B cell (primary cell): ENCODE measurements at regions not wholly inside any gene's neighbourhood (a gene's known extent, or its start where the extent isn't known, plus 50 kb on each side); places are given as distances from the start of the nearest gene placed in this dataset.

Experiments
- ATAC-seq: fragments of 200-7000 bp; cut with Tn5 transposase; one replicate; pipeline ENCODE4 v1.10.0; 2021; ENCODE audit warnings: low read depth, mild to moderate bottlenecking, moderate number of reproducible peaks, moderate library complexity
- CTCF ChIA-PET: fragments of 350-600 bp; sonication (Branson Sonifier 250); formaldehyde crosslinking; loops from one replicate; lab custom pipeline; 2021; ENCODE audit warnings: antibody characterized with exemption, inconsistent platforms; lab: Charles Lee
- POLR2A ChIA-PET: fragments of 350-600 bp; sonication (Branson Sonifier 250); formaldehyde crosslinking; loops from one replicate; lab custom pipeline; 2021; ENCODE audit warnings: antibody characterized with exemption; lab: Charles Lee
- DNase-seq: peaks from one replicate; pipeline ENCODE4 v3.0.0; 2013
- H2AFZ ChIP-seq: 2 replicates; pipeline ENCODE4 v1.6.1; 2012; ENCODE audit warnings: mild to moderate bottlenecking, low read depth, low read length; ENCODE audit not compliant: insufficient read depth, poor library complexity, severe bottlenecking
- H3K27ac ChIP-seq, 2 donors: 1 replicate in 1 of 2; 2 replicates in 1 of 2; pipeline ENCODE4 v1.5.1; 2012 to 2013; ENCODE audit warnings: low read length in 2 of 2, mild to moderate bottlenecking in 2 of 2, moderate library complexity in 1 of 2
- H3K27me3 ChIP-seq, 4 experiments: fragments of 200-600 bp in 1 of 4; sonication (generic) in 1 of 4; replicated peaks in 1 of 4; 1 replicate in 2 of 4; 2 replicates in 2 of 4; pipeline versions ENCODE4 v1.6.1 to v1.7.0; 2013 to 2016; ENCODE audit warnings: low read length in 3 of 4, mild to moderate bottlenecking in 2 of 4, mixed read lengths in 1 of 4, moderate library complexity in 1 of 4; ENCODE audit not compliant: insufficient read depth in 4 of 4, control insufficient read depth in 3 of 4; ENCODE audit errors: control extremely low read depth in 1 of 4
- H3K36me3 ChIP-seq, 2 experiments: replicated peaks in 1 of 2; 1 replicate in 1 of 2; 2 replicates in 1 of 2; pipeline versions ENCODE4 v1.6.1 to v1.7.1; 2013; ENCODE audit warnings: low read length in 1 of 2; ENCODE audit not compliant: insufficient read depth in 2 of 2, control insufficient read depth in 1 of 2; ENCODE audit errors: control extremely low read depth in 1 of 2, extremely low read depth in 1 of 2
- H3K4me1 ChIP-seq, 2 donors: fragments of 200-600 bp in 1 of 2; sonication (generic) in 1 of 2; 1 replicate in 1 of 2; 2 replicates in 1 of 2; pipeline versions ENCODE4 v1.5.1 to v1.6.1; 2013 to 2017; ENCODE audit warnings: low read length in 2 of 2; ENCODE audit not compliant: control insufficient read depth in 2 of 2, insufficient read depth in 2 of 2
- H3K4me2 ChIP-seq: replicated peaks from 2 replicates; pipeline ENCODE3; 2012; ENCODE audit warnings: mild to moderate bottlenecking, low read depth, low read length; ENCODE audit not compliant: poor library complexity, severe bottlenecking
- H3K4me3 ChIP-seq, 5 experiments: fragments of 200-600 bp in 1 of 5; sonication (generic) in 1 of 5; 1 replicate in 3 of 5; 2 replicates in 2 of 5; pipeline versions ENCODE4 v1.5.1 to v1.7.0; 2011 to 2016; ENCODE audit warnings: low read length in 4 of 5, mild to moderate bottlenecking in 4 of 5, low read depth in 2 of 5, control low read depth in 1 of 5, moderate library complexity in 1 of 5; ENCODE audit not compliant: insufficient read depth in 1 of 5; ENCODE audit errors: control extremely low read depth in 1 of 5, extremely low read depth in 1 of 5
- H3K79me2 ChIP-seq: fragments of 200-600 bp; sonication (generic); one replicate; pipeline ENCODE4 v1.6.0; 2016; ENCODE audit warnings: low read length; ENCODE audit not compliant: control insufficient read depth, insufficient read depth
- H3K9ac ChIP-seq: fragments of 200-600 bp; sonication (generic); 2 replicates; pipeline ENCODE4 v1.6.1; 2017; ENCODE audit warnings: mild to moderate bottlenecking, low read length, moderate library complexity
- H3K9me3 ChIP-seq, 3 donors: one replicate each; pipeline versions ENCODE4 v1.6.1 to v1.7.1; 2013; ENCODE audit warnings: low read length in 2 of 3; ENCODE audit not compliant: control insufficient read depth in 2 of 3, insufficient read depth in 1 of 3; ENCODE audit errors: control extremely low read depth in 1 of 3
- H4K20me1 ChIP-seq: 2 replicates; pipeline ENCODE4 v1.6.0; 2012; ENCODE audit warnings: mild to moderate bottlenecking, low read length; ENCODE audit not compliant: insufficient read depth, control insufficient read depth, poor library complexity, severe bottlenecking
- H3K27ac Mint-ChIP-seq: one replicate; pipeline ENCODE4 v1.8.0; 2021; ENCODE audit warnings: mixed read lengths
- H3K27me3 Mint-ChIP-seq: one replicate; pipeline ENCODE4 v1.8.0; 2021; ENCODE audit warnings: mixed read lengths
- H3K4me1 Mint-ChIP-seq: one replicate; pipeline ENCODE4 v1.8.0; 2021; ENCODE audit warnings: mixed read lengths
- H3K4me3 Mint-ChIP-seq: one replicate; pipeline ENCODE4 v1.8.0; 2021; ENCODE audit warnings: mixed read lengths
- H3K9me3 Mint-ChIP-seq: one replicate; pipeline ENCODE4 v1.8.0; 2022; ENCODE audit warnings: mixed read lengths; ENCODE audit not compliant: insufficient read depth
- CTCF ChIP-seq: fragments of 200-600 bp; IDR thresholded peaks from one replicate; pipeline ENCODE4 v1.8.0; 2022; ENCODE audit warnings: antibody characterized with exemption, mild to moderate bottlenecking
- EZH2 ChIP-seq: IDR thresholded peaks from 2 replicates; pipeline ENCODE4 v1.6.1; 2012; ENCODE audit warnings: borderline replicate concordance, low read depth, mild to moderate bottlenecking, moderate library complexity, low read length; ENCODE audit not compliant: insufficient read depth, poor library complexity, severe bottlenecking
- WGBS: methylation state at CpG from one replicate; pipeline ENCODE4 v1.1.5; 2013; ENCODE audit warnings: missing lambda C conversion rate; ENCODE audit not compliant: insufficient coverage; 5-methylcytosine and 5-hydroxymethylcytosine counted together
- intact Hi-C: fragments of 100-400 bp; cut with micrococcal nuclease; formaldehyde crosslinking; loops from one replicate; pipeline ENCODE4 v1.10.0; 2022

GRCh38 chr13:76703216-76703615 is 183.0 kb downstream of the KCTD12 start:
- Mint-ChIP-seq H3K4me3 (no peak overlapping the region), H3K27me3 (peaks cover 12% of the 10 kb centered on the region), H3K4me1 (no peaks in the 10 kb centered on the region), H3K27ac (no peak overlapping the region), H3K9me3 (no peaks in the 10 kb centered on the region)
- WGBS = no CpG with 5 or more reads among the region's 2 CpGs
- TF ChIP-seq CTCF (no peak), EZH2 (no peak)
- no peak overlapping the region for H3K4me3 ChIP-seq
- no peak overlapping the region for H3K9ac ChIP-seq
- no peaks in the 10 kb centered on the region for H3K4me1 ChIP-seq
- H3K4me2 ChIP-seq = no peak overlapping the region
- H3K27me3 ChIP-seq = no peaks in the 10 kb centered on the region
- ATAC-seq = no peak
- H3K36me3 ChIP-seq = no peaks in the 10 kb centered on the region
- DNase-seq = no peak
- no peaks in the 10 kb centered on the region for H3K79me2 ChIP-seq
- H3K9me3 ChIP-seq = no peaks in the 10 kb centered on the region
- ChIA-PET CTCF (interaction anchor here (0.6 to 0.8 kb wide), 2 partner anchors 74 to 700 kb away, joined by 3 to 4 read pairs; no protein-coding TSS in a partner anchor), POLR2A (no interaction called here)
- no peak overlapping the region for H3K27ac ChIP-seq
- intact Hi-C loops = no loop called here
- no peak overlapping the region for H2AFZ ChIP-seq
- no peaks in the 10 kb centered on the region for H4K20me1 ChIP-seq

GRCh38 chr13:76697288-76697687 is 188.9 kb downstream of the KCTD12 start:
- no peak overlapping the region for H3K4me3 Mint-ChIP-seq
- Histone ChIP-seq H3K36me3 (no peaks in the 10 kb centered on the region), H3K79me2 (no peaks in the 10 kb centered on the region), H3K27me3 (no peaks in the 10 kb centered on the region), H3K9ac (no peak overlapping the region), H3K4me3 (no peak overlapping the region), H3K4me1 (no peaks in the 10 kb centered on the region), H3K4me2 (no peak overlapping the region), H4K20me1 (no peaks in the 10 kb centered on the region), H2AFZ (no peak overlapping the region), H3K9me3 (no peaks in the 10 kb centered on the region), H3K27ac (no peak overlapping the region)
- no peaks in the 10 kb centered on the region for H3K9me3 Mint-ChIP-seq
- intact Hi-C loops = no loop called here
- TF ChIP-seq CTCF (no peak), EZH2 (no peak)
- no CpG with 5 or more reads among the region's 2 CpGs for WGBS
- no peaks in the 10 kb centered on the region for H3K4me1 Mint-ChIP-seq
- ATAC-seq (no peak), DNase-seq (no peak)
- H3K27me3 Mint-ChIP-seq = peaks cover 16% of the 10 kb centered on the region
- ChIA-PET POLR2A (no interaction called here), CTCF (no interaction called here)
- no peak overlapping the region for H3K27ac Mint-ChIP-seq
